ENCODE measurements at regions not wholly inside any gene's neighbourhood (a gene's known extent, or its start where the extent isn't known, plus 50 kb on each side); places are given as distances from the start of the nearest gene placed in this dataset.
A peak's percentile ranks its signal among the peaks of the same experiment; 100 is the strongest.

DNA sequence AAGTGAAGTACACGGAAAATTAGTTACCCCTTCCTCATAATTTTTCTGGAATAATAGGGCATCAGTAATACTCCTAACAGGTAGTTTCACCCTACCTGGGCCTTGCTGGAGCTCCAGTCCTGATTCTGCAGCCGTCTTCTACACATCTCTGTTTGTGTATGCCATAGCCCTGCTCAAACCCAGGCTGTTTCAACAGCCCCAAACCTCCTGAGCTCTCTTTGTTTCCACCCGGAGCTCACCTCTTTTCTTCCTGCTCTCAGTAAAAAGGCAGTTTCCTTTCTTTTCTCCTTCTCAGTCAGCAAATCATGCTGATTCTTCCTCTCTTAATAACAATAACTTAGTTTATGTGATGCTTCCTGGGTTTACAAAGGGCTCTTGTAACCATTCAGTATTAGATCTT, 355.1 kb upstream of the RUNX1 start:
- peaks cover 0 to 3% (median 0%) of the 10 kb centered on the region in 3 donors for H3K4me1 Mint-ChIP-seq
- CTCF ChIA-PET: interaction anchor here (0.6 kb wide), 1 partner anchor 710 kb away, joined by 3 read pairs; no protein-coding TSS in a partner anchor
- Histone ChIP-seq H3K4me1 (ENCODE audit: insufficient read depth, low read length) (no peaks in the 10 kb centered on the region), H3K27ac (ENCODE audit: low read depth, low read length) (no peak overlapping the region), H3K4me3 (ENCODE audit: low read length) (no peak overlapping the region), H3K27me3 (ENCODE audit: insufficient read depth, low read length, poor library complexity, severe bottlenecking) (no peaks in the 10 kb centered on the region), H3K9me3 (ENCODE audit: low read length) (no peaks in the 10 kb centered on the region), H3K36me3 (ENCODE audit: insufficient read depth, low read length) (no peaks in the 10 kb centered on the region)
- no peak overlapping the region for H3K27ac Mint-ChIP-seq
- DNase-seq: no peak
- H3K9me3 Mint-ChIP-seq: no peaks in the 10 kb centered on the region
- no peak overlapping the region for H3K4me3 Mint-ChIP-seq
- no peaks in the 10 kb centered on the region for H3K36me3 Mint-ChIP-seq
- peaks cover 2 to 24% of the 10 kb centered on the region in 2 donors for H3K27me3 Mint-ChIP-seq
- POLR2A ChIA-PET: no interaction called here

GRCh38 chr21:35402061-35402460, 353.0 kb upstream of the RUNX1 start:
- Histone ChIP-seq H3K27ac (ENCODE audit: low read depth, low read length) (no peak overlapping the region), H3K4me1 (ENCODE audit: insufficient read depth, low read length) (no peaks in the 10 kb centered on the region), H3K9me3 (ENCODE audit: low read length) (no peaks in the 10 kb centered on the region), H3K27me3 (ENCODE audit: insufficient read depth, low read length, poor library complexity, severe bottlenecking) (no peaks in the 10 kb centered on the region), H3K4me3 (ENCODE audit: low read length) (no peak overlapping the region), H3K36me3 (ENCODE audit: insufficient read depth, low read length) (no peaks in the 10 kb centered on the region)
- H3K36me3 Mint-ChIP-seq: no peaks in the 10 kb centered on the region
- H3K9me3 Mint-ChIP-seq: no peaks in the 10 kb centered on the region
- no peaks in the 10 kb centered on the region for H3K4me1 Mint-ChIP-seq
- H3K27me3 Mint-ChIP-seq: peaks cover 2 to 29% of the 10 kb centered on the region in 2 donors
- ChIA-PET CTCF (interaction anchor here (1.2 to 2.9 kb wide), 4 partner anchors 514 to 656 kb away, joined by 3 to 30 read pairs (median 8); no protein-coding TSS in a partner anchor), POLR2A (no interaction called here)
- no peak overlapping the region for H3K27ac Mint-ChIP-seq
- no peak overlapping the region for H3K4me3 Mint-ChIP-seq
- no peak for DNase-seq

GRCh38 chr21:35401476-35401875, 352.4 kb upstream of the RUNX1 start:
- no peaks in the 10 kb centered on the region for H3K36me3 Mint-ChIP-seq
- ChIA-PET POLR2A (no interaction called here), CTCF (interaction anchor here (1.2 to 2.9 kb wide), 11 partner anchors 13 to 675 kb away, joined by 3 to 30 read pairs (median 5); no protein-coding TSS in a partner anchor)
- H3K4me3 Mint-ChIP-seq: no peak overlapping the region
- H3K4me3 ChIP-seq (ENCODE audit: low read length): no peak overlapping the region
- H3K4me1 ChIP-seq (ENCODE audit: insufficient read depth, low read length): no peaks in the 10 kb centered on the region
- peaks cover 0 to 24% of the 10 kb centered on the region in 2 donors for H3K27me3 Mint-ChIP-seq
- H3K27me3 ChIP-seq (ENCODE audit: insufficient read depth, low read length, poor library complexity, severe bottlenecking): no peaks in the 10 kb centered on the region
- no peak for DNase-seq
- H3K4me1 Mint-ChIP-seq: no peaks in the 10 kb centered on the region
- no peaks in the 10 kb centered on the region for H3K9me3 ChIP-seq (ENCODE audit: low read length)
- H3K27ac Mint-ChIP-seq: peak overlapping the region in 1 of 8 donors; percentile 1
- no peaks in the 10 kb centered on the region for H3K9me3 Mint-ChIP-seq
- no peak overlapping the region for H3K27ac ChIP-seq (ENCODE audit: low read depth, low read length)
- no peaks in the 10 kb centered on the region for H3K36me3 ChIP-seq (ENCODE audit: insufficient read depth, low read length)

DNA sequence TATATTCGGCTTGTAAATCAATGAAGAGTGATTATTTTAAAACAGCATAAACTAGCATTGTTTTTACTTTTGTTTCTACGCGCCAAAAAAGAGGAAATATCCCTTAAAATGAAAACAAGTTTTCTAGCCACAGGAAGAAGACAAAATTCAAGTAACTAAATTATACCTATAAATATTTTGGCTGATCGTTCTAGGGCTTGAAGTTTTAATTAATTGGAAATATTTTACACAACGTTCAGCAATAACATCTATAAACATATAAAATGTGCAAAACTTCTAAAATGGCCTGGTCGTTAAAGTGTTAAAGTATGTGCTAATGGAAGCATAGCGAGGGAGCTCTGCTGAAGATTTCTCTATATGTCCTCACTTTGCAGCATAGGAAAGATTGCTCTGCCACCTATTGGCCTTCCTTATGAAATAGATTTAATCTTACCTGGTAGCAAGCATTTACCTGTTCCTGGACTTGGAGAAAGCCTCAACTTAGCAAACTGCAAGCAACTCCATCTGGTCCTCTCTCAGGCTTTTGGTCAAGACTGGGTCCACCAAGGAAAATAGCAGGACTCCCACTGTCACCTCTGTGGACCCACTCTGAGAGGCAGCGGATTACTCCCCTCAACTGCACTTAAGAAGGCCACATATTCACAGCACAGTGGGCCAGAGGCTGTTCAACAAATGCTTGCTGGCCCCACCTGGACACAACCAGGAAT, 351.3 kb upstream of the RUNX1 start:
- POLR2A ChIA-PET: interaction anchor here (0.9 kb wide), 1 partner anchor 510 kb away, joined by 3 read pairs; no protein-coding TSS in a partner anchor
- Histone ChIP-seq H3K9me3 (ENCODE audit: low read length) (no peaks in the 10 kb centered on the region), H3K4me3 (ENCODE audit: low read length) (no peak overlapping the region), H3K4me1 (ENCODE audit: insufficient read depth, low read length) (no peaks in the 10 kb centered on the region), H3K36me3 (ENCODE audit: insufficient read depth, low read length) (no peaks in the 10 kb centered on the region), H3K27me3 (ENCODE audit: insufficient read depth, low read length, poor library complexity, severe bottlenecking) (no peaks in the 10 kb centered on the region), H3K27ac (ENCODE audit: low read depth, low read length) (no peak overlapping the region)
- Mint-ChIP-seq H3K27me3 (peaks cover 0 to 14% of the 10 kb centered on the region in 2 donors), H3K27ac (no peak overlapping the region), H3K4me3 (no peak overlapping the region), H3K36me3 (no peaks in the 10 kb centered on the region), H3K9me3 (no peaks in the 10 kb centered on the region), H3K4me1 (no peaks in the 10 kb centered on the region)
- CTCF ChIA-PET: interaction anchor here (0.7 to 2.9 kb wide), 14 partner anchors 12 to 708 kb away, joined by 3 to 30 read pairs (median 4); no protein-coding TSS in a partner anchor
- peak in 4 of 5 donors; percentile 8 to 56 (median 48) for DNase-seq

DNA sequence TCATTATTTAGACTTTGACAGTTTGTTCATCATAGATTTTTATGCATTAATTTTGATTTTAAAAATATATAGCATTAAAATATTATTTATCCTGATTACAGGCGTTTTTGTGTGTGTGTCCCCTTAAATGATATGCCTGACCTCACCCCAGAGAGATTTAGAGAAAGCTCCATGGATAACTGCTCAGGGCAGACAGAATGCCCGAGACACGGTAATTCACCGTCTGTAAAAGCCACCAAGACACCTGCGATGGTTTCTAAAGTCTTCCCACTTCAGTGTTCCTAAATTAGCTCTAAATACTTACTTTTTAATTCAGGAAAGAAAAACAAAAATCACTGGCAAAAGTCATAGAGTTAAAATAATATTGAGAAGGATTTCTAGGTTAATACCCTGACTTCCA, 350.6 kb upstream of the RUNX1 start:
- no peaks in the 10 kb centered on the region for H3K9me3 ChIP-seq (ENCODE audit: low read length)
- no peak overlapping the region for H3K4me3 ChIP-seq (ENCODE audit: low read length)
- CTCF ChIA-PET: interaction anchor here (0.9 to 2.9 kb wide), 12 partner anchors 11 to 673 kb away, joined by 3 to 30 read pairs (median 4); no protein-coding TSS in a partner anchor
- H3K4me1 ChIP-seq (ENCODE audit: insufficient read depth, low read length): no peaks in the 10 kb centered on the region
- Mint-ChIP-seq H3K27me3 (peaks cover 0 to 9% of the 10 kb centered on the region in 2 donors), H3K4me3 (no peak overlapping the region), H3K36me3 (no peaks in the 10 kb centered on the region), H3K27ac (no peak overlapping the region), H3K9me3 (no peaks in the 10 kb centered on the region), H3K4me1 (no peaks in the 10 kb centered on the region)
- POLR2A ChIA-PET: interaction anchor here (0.7 to 0.9 kb wide), 2 partner anchors 270 to 510 kb away, joined by 3 read pairs; no protein-coding TSS in a partner anchor
- no peak overlapping the region for H3K27ac ChIP-seq (ENCODE audit: low read depth, low read length)
- DNase-seq: no peak
- H3K27me3 ChIP-seq (ENCODE audit: insufficient read depth, low read length, poor library complexity, severe bottlenecking): no peaks in the 10 kb centered on the region
- H3K36me3 ChIP-seq (ENCODE audit: insufficient read depth, low read length): no peaks in the 10 kb centered on the region

DNA sequence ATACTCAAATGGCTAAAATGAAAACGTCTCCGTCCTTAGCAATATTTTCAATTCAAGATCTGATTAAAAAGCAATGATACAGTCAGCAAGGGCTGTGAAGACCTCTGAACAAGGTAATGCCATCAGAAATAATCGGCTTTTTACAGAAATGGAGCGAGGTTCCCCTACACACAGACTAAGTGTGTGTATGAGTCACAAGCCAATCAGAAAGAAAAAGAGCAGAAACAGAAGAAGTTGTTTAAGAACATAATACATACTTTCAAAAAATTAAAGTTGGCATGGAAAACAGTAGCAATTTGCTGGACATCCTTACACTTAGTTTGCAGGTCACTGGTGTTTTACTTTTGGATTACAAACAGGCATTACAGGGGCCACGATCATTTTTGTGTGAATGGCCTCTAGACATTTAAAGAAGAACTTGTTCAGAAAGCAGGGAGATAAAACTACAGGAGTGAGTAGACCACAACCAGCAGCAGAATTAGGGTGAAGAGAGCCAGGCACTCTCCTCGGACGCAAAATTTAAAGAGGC, 350.0 kb upstream of the RUNX1 start:
- ChIA-PET CTCF (interaction anchor here (1.4 to 2.9 kb wide), 5 partner anchors 348 to 653 kb away, joined by 4 to 30 read pairs (median 12); no protein-coding TSS in a partner anchor), POLR2A (interaction anchor here (0.7 kb wide), 1 partner anchor 269 kb away, joined by 3 read pairs; no protein-coding TSS in a partner anchor)
- H3K27me3 Mint-ChIP-seq: peaks cover 0 to 11% of the 10 kb centered on the region in 2 donors
- no peak overlapping the region for H3K4me3 Mint-ChIP-seq
- H3K4me1 Mint-ChIP-seq: no peaks in the 10 kb centered on the region
- no peaks in the 10 kb centered on the region for H3K9me3 Mint-ChIP-seq
- no peaks in the 10 kb centered on the region for H3K36me3 Mint-ChIP-seq
- Histone ChIP-seq H3K27ac (ENCODE audit: low read depth, low read length) (no peak overlapping the region), H3K36me3 (ENCODE audit: insufficient read depth, low read length) (no peaks in the 10 kb centered on the region), H3K27me3 (ENCODE audit: insufficient read depth, low read length, poor library complexity, severe bottlenecking) (no peaks in the 10 kb centered on the region), H3K4me3 (ENCODE audit: low read length) (no peak overlapping the region), H3K9me3 (ENCODE audit: low read length) (no peaks in the 10 kb centered on the region), H3K4me1 (ENCODE audit: insufficient read depth, low read length) (no peaks in the 10 kb centered on the region)
- no peak overlapping the region for H3K27ac Mint-ChIP-seq
- no peak for DNase-seq

DNA sequence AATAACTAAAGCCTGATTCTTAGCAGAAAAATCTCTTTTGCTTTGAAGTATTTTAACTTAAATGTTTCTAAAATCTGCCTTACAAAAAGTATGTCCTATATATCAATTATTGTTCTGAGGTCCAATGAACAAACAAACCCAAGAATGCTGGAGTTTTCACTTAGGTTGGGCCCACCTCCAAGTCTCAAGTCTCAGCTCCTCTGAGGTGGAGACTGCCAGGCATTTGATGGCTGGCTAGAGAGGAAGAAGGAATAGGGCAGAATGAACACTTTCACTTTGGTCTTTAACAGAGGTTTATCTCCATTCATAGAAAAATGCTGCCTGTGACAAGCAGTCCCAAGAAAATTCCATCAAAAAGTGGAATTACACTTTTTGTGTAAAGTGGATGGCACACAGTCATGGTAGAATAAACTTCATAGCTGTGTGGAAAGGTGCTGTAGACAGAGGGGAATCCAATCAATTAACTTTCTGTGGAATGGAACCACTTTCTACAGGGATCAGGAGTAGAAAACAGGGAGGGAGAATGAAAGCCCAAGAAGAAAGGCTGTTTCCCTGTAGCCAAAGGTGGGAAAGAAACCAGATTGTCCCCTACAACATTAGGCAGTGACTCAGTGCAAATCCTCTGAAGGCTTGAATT, 349.4 kb upstream of the RUNX1 start:
- H3K27me3 ChIP-seq (ENCODE audit: insufficient read depth, low read length, poor library complexity, severe bottlenecking): no peaks in the 10 kb centered on the region
- ChIA-PET CTCF (interaction anchor here (1.4 kb wide), 1 partner anchor 653 kb away, joined by 4 read pairs; no protein-coding TSS in a partner anchor), POLR2A (no interaction called here)
- Mint-ChIP-seq H3K9me3 (no peaks in the 10 kb centered on the region), H3K4me3 (no peak overlapping the region), H3K27ac (no peak overlapping the region), H3K27me3 (peaks cover 0 to 11% of the 10 kb centered on the region in 2 donors), H3K4me1 (no peaks in the 10 kb centered on the region), H3K36me3 (no peaks in the 10 kb centered on the region)
- no peaks in the 10 kb centered on the region for H3K4me1 ChIP-seq (ENCODE audit: insufficient read depth, low read length)
- no peak overlapping the region for H3K27ac ChIP-seq (ENCODE audit: low read depth, low read length)
- H3K9me3 ChIP-seq (ENCODE audit: low read length): no peaks in the 10 kb centered on the region
- H3K36me3 ChIP-seq (ENCODE audit: insufficient read depth, low read length): no peaks in the 10 kb centered on the region
- H3K4me3 ChIP-seq (ENCODE audit: low read length): no peak overlapping the region
- no peak for DNase-seq

- Mint-ChIP-seq H3K4me3 (no peak overlapping the region), H3K27me3 (peaks cover 0 to 11% of the 10 kb centered on the region in 2 donors), H3K27ac (no peak overlapping the region), H3K36me3 (no peaks in the 10 kb centered on the region), H3K9me3 (no peaks in the 10 kb centered on the region), H3K4me1 (no peaks in the 10 kb centered on the region)
- H3K27ac ChIP-seq (ENCODE audit: low read depth, low read length): no peak overlapping the region
- no peak overlapping the region for H3K4me3 ChIP-seq (ENCODE audit: low read length)
- H3K36me3 ChIP-seq (ENCODE audit: insufficient read depth, low read length): no peaks in the 10 kb centered on the region
- DNase-seq: no peak
- ChIA-PET CTCF (interaction anchor here (1.0 to 1.4 kb wide), 2 partner anchors 510 to 652 kb away, joined by 3 to 4 read pairs; no protein-coding TSS in a partner anchor), POLR2A (no interaction called here)
- H3K9me3 ChIP-seq (ENCODE audit: low read length): no peaks in the 10 kb centered on the region
- no peaks in the 10 kb centered on the region for H3K4me1 ChIP-seq (ENCODE audit: insufficient read depth, low read length)
- no peaks in the 10 kb centered on the region for H3K27me3 ChIP-seq (ENCODE audit: insufficient read depth, low read length, poor library complexity, severe bottlenecking)
These were observed 348.7 kb upstream of the RUNX1 start for GRCh38 chr21:35397781-35398180.

Data from CD8-positive, alpha-beta memory T cell (primary cell).